DOHH2 (cell line): ENCODE measurements at regions not wholly inside any gene's neighbourhood (a gene's known extent, or its start where the extent isn't known, plus 50 kb on each side); places are given as distances from the start of the nearest gene placed in this dataset.

Source experiments
- CTCF ChIP-seq: fragments of 200-600 bp; sonication (generic); IDR thresholded peaks from one replicate; pipeline ENCODE4 v1.5.1; 2014; ENCODE audit warnings: antibody characterized with exemption, mild to moderate bottlenecking, low read depth, low read length; ENCODE audit not compliant: poor library complexity, severe bottlenecking
- EZH2phosphoT487 ChIP-seq: fragments of 200-600 bp; sonication (generic); IDR thresholded peaks from 2 replicates; pipeline ENCODE4 v1.6.1; 2017; ENCODE audit warnings: borderline replicate concordance, mild to moderate bottlenecking, antibody characterized with exemption, low read length, moderate library complexity, mixed read lengths

- TF ChIP-seq CTCF (no peak), EZH2phosphoT487 (no peak)
Observed at GRCh38 chr20:57890202-57890800, 180.5 kb upstream of the PMEPA1 start.
